Activated CD4-positive, alpha-beta T cell treated with anti-CD3 and anti-CD28 coated beads, Interleukin-2, amount 10 ng/mL, durations not matched to agents 7 days and 5 days (primary cell): ENCODE measurements at regions not wholly inside any gene's neighbourhood (a gene's known extent, or its start where the extent isn't known, plus 50 kb on each side); places are given as distances from the start of the nearest gene placed in this dataset.
"Not testable (repeated sequence)": the region's sequence is repeated elsewhere in the genome, so short reads cannot be mapped to it uniquely, and the experiment has no call there.

Experiments used
- CTCF ChIA-PET: fragments of 350-600 bp; sonication (Branson Sonifier 250); formaldehyde crosslinking; loops from one replicate; lab custom pipeline; 2021; ENCODE audit warnings: antibody characterized with exemption; lab: Charles Lee
- POLR2A ChIA-PET: fragments of 350-600 bp; sonication (Branson Sonifier 250); formaldehyde crosslinking; loops from one replicate; lab custom pipeline; 2021; ENCODE audit warnings: antibody characterized with exemption; lab: Charles Lee
- DNase-seq: peaks from one replicate; pipeline ENCODE4 v3.0.0-alpha.2; 2020
- H3K27ac Mint-ChIP-seq: one replicate; pipeline ENCODE4 v1.8.0; 2021; ENCODE audit warnings: mild to moderate bottlenecking, moderate library complexity, mixed read lengths
- H3K27me3 Mint-ChIP-seq: one replicate; pipeline ENCODE4 v1.8.0; 2021; ENCODE audit warnings: mixed read lengths
- H3K36me3 Mint-ChIP-seq: one replicate; pipeline ENCODE4 v1.8.0; 2021; ENCODE audit warnings: low read depth, mixed read lengths
- H3K4me1 Mint-ChIP-seq: one replicate; pipeline ENCODE4 v1.8.0; 2021; ENCODE audit warnings: mixed read lengths
- H3K4me3 Mint-ChIP-seq: one replicate; pipeline ENCODE4 v1.8.0; 2021; ENCODE audit warnings: mild to moderate bottlenecking, moderate library complexity, mixed read lengths
- H3K9me3 Mint-ChIP-seq: one replicate; pipeline ENCODE4 v1.8.0; 2021; ENCODE audit warnings: mixed read lengths

GRCh38 chr7:55715247-55715867 lies 143.1 kb upstream of the VOPP1 start:
- CTCF ChIA-PET: interaction anchor here (0.6 kb wide), 1 partner anchor 249 kb away, joined by 3 read pairs; no protein-coding TSS in a partner anchor
- H3K9me3 Mint-ChIP-seq, H3K27me3 Mint-ChIP-seq, H3K27ac Mint-ChIP-seq, DNase-seq, H3K4me3 Mint-ChIP-seq, POLR2A ChIA-PET, H3K4me1 Mint-ChIP-seq, H3K36me3 Mint-ChIP-seq: not testable (repeated sequence)

- CTCF ChIA-PET, H3K4me3 Mint-ChIP-seq, H3K9me3 Mint-ChIP-seq, POLR2A ChIA-PET, H3K36me3 Mint-ChIP-seq, DNase-seq, H3K27me3 Mint-ChIP-seq, H3K27ac Mint-ChIP-seq, H3K4me1 Mint-ChIP-seq: not testable (repeated sequence)
These were observed 142.1 kb upstream of the VOPP1 start for GRCh38 chr7:55714370-55714769.

GRCh38 chr7:55710312-55710711 lies 138.0 kb upstream of the VOPP1 start:
- H3K27ac Mint-ChIP-seq, CTCF ChIA-PET, H3K36me3 Mint-ChIP-seq, H3K4me1 Mint-ChIP-seq, H3K4me3 Mint-ChIP-seq, H3K9me3 Mint-ChIP-seq, DNase-seq, POLR2A ChIA-PET, H3K27me3 Mint-ChIP-seq: not testable (repeated sequence)

GRCh38 chr7:55708028-55708427 lies 135.7 kb upstream of the VOPP1 start:
- not testable (repeated sequence) for H3K4me3 Mint-ChIP-seq, H3K27me3 Mint-ChIP-seq

GRCh38 chr7:55707410-55707809 lies 135.1 kb upstream of the VOPP1 start:
- H3K4me3 Mint-ChIP-seq, POLR2A ChIA-PET, CTCF ChIA-PET, H3K9me3 Mint-ChIP-seq, H3K36me3 Mint-ChIP-seq, H3K27ac Mint-ChIP-seq, H3K4me1 Mint-ChIP-seq, H3K27me3 Mint-ChIP-seq, DNase-seq: not testable (repeated sequence)

More at GRCh38 chr7:55708028-55708427, 135.7 kb upstream of the VOPP1 start:
- H3K36me3 Mint-ChIP-seq, POLR2A ChIA-PET, H3K9me3 Mint-ChIP-seq, CTCF ChIA-PET, H3K4me1 Mint-ChIP-seq, DNase-seq, H3K27ac Mint-ChIP-seq: not testable (repeated sequence)

- DNase-seq, H3K27me3 Mint-ChIP-seq, POLR2A ChIA-PET, CTCF ChIA-PET, H3K36me3 Mint-ChIP-seq, H3K4me3 Mint-ChIP-seq, H3K27ac Mint-ChIP-seq, H3K9me3 Mint-ChIP-seq, H3K4me1 Mint-ChIP-seq: not testable (repeated sequence)
These were observed 134.3 kb upstream of the VOPP1 start for GRCh38 chr7:55706451-55707195.

GRCh38 chr7:55705728-55706450 lies 133.6 kb upstream of the VOPP1 start:
- CTCF ChIA-PET, H3K9me3 Mint-ChIP-seq: not testable (repeated sequence)

GRCh38 chr7:55702831-55703230 lies 130.5 kb upstream of the VOPP1 start:
- peaks cover 10% of the 10 kb centered on the region for H3K4me1 Mint-ChIP-seq
- H3K36me3 Mint-ChIP-seq, H3K9me3 Mint-ChIP-seq, DNase-seq, H3K27ac Mint-ChIP-seq, H3K4me3 Mint-ChIP-seq, H3K27me3 Mint-ChIP-seq, CTCF ChIA-PET, POLR2A ChIA-PET: not testable (repeated sequence)

More at GRCh38 chr7:55705728-55706450, 133.6 kb upstream of the VOPP1 start:
- DNase-seq, H3K27me3 Mint-ChIP-seq, H3K4me3 Mint-ChIP-seq, POLR2A ChIA-PET, H3K4me1 Mint-ChIP-seq, H3K27ac Mint-ChIP-seq, H3K36me3 Mint-ChIP-seq: not testable (repeated sequence)

GRCh38 chr7:55699450-55699842 lies 127.1 kb upstream of the VOPP1 start:
- DNase-seq, H3K27ac Mint-ChIP-seq, H3K4me3 Mint-ChIP-seq, H3K27me3 Mint-ChIP-seq, H3K9me3 Mint-ChIP-seq, POLR2A ChIA-PET, H3K36me3 Mint-ChIP-seq, CTCF ChIA-PET: not testable (repeated sequence)
- peaks cover 10% of the 10 kb centered on the region for H3K4me1 Mint-ChIP-seq

- H3K27ac Mint-ChIP-seq, H3K27me3 Mint-ChIP-seq, POLR2A ChIA-PET, H3K9me3 Mint-ChIP-seq, DNase-seq, H3K36me3 Mint-ChIP-seq, H3K4me3 Mint-ChIP-seq: not testable (repeated sequence)
- CTCF ChIA-PET: interaction anchor here (0.6 kb wide), 1 partner anchor 63 kb away, joined by 3 read pairs; no protein-coding TSS in a partner anchor
- H3K4me1 Mint-ChIP-seq: peaks cover 10% of the 10 kb centered on the region
These were observed 126.5 kb upstream of the VOPP1 start for GRCh38 chr7:55698607-55699449.

- DNase-seq, H3K9me3 Mint-ChIP-seq, POLR2A ChIA-PET, H3K27me3 Mint-ChIP-seq, H3K4me3 Mint-ChIP-seq, H3K36me3 Mint-ChIP-seq, H3K27ac Mint-ChIP-seq, CTCF ChIA-PET: not testable (repeated sequence)
- H3K4me1 Mint-ChIP-seq: peaks cover 10% of the 10 kb centered on the region
These were observed 123.8 kb upstream of the VOPP1 start for GRCh38 chr7:55695893-55696701.

GRCh38 chr7:55694484-55694883 lies 122.2 kb upstream of the VOPP1 start:
- DNase-seq, H3K4me3 Mint-ChIP-seq, H3K27me3 Mint-ChIP-seq, POLR2A ChIA-PET, H3K27ac Mint-ChIP-seq, H3K9me3 Mint-ChIP-seq, H3K36me3 Mint-ChIP-seq, CTCF ChIA-PET: not testable (repeated sequence)
- peaks cover 10% of the 10 kb centered on the region for H3K4me1 Mint-ChIP-seq
